ENCODE measurements at regions not wholly inside any gene's neighbourhood (a gene's known extent, or its start where the extent isn't known, plus 50 kb on each side); places are given as distances from the start of the nearest gene placed in this dataset.

DNA sequence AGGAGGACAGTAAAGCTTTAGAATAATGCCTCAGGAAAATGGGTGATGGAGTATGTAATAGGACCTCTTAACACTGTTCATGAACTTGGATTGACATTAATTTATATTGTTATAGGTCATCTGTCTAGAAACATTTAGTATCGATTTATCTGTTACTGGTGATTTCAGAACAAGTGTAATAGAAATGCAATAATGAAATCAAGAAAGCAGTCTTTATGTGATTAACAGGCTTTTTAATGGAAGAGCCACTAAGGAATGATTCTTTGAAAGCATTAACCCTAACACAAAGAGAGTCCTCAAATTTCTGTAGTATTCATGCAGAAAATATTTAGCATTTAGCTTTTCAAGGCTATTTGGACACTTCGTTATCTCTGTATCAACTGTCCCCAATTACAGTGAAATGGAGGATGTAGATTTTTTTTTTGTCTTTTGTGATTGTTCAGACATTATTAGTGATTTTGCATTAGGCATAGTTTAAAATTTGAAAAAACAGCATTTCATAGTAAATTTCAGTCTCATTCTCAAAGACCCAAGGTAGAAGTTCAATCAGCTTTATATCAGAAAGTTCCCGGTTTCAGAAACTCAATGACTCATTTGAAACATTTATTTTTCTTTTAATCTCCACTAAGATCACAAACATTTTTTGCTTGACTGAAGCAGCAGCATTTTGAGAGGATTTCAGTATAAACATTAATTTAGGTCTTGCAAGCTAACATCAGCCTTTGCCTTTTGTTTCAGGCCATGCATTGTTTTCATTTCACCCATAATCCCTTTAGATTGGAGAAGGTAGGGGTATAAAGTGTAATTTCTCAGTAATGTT, 56.3 kb downstream of the AGTR2 start:
- Histone ChIP-seq H3K36me3 (ENCODE audit: control insufficient read depth, insufficient read depth, low read length) (no peaks in the 10 kb centered on the region), H3K27me3 (replicated peaks; ENCODE audit: control insufficient read depth, insufficient read depth, low read length) (no peaks in the 10 kb centered on the region), H3K4me1 (peaks cover 11% of the 10 kb centered on the region; the same call in 1 of the 2 replicates), H3K9me3 (no peaks in the 10 kb centered on the region), H3K4me3 (ENCODE audit: low read depth, low read length) (no peak overlapping the region)
- POLR2A ChIA-PET = no interaction called here
- no peak overlapping the region for H3K4me3 Mint-ChIP-seq (ENCODE audit: unreplicated experiment)
- BruUV-seq (replicated peaks) = no TSS peak
- H3K4me1 Mint-ChIP-seq (ENCODE audit: low read depth, unreplicated experiment) = peaks cover 7% of the 10 kb centered on the region
- H3K27ac Mint-ChIP-seq (ENCODE audit: unreplicated experiment) = no peak overlapping the region
- DNase-seq = no peak
- TF ChIP-seq, protein P1, sequence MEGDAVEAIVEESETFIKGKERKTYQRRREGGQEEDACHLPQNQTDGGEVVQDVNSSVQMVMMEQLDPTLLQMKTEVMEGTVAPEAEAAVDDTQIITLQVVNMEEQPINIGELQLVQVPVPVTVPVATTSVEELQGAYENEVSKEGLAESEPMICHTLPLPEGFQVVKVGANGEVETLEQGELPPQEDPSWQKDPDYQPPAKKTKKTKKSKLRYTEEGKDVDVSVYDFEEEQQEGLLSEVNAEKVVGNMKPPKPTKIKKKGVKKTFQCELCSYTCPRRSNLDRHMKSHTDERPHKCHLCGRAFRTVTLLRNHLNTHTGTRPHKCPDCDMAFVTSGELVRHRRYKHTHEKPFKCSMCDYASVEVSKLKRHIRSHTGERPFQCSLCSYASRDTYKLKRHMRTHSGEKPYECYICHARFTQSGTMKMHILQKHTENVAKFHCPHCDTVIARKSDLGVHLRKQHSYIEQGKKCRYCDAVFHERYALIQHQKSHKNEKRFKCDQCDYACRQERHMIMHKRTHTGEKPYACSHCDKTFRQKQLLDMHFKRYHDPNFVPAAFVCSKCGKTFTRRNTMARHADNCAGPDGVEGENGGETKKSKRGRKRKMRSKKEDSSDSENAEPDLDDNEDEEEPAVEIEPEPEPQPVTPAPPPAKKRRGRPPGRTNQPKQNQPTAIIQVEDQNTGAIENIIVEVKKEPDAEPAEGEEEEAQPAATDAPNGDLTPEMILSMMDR (IDR thresholded peaks at IDR 0.05; ENCODE audit: insufficient read depth in 1 of 2, low read depth in 1 of 2, low read length in 1 of 2, severe bottlenecking in 1 of 2, unreplicated experiment in 1 of 2) = no peak
- peaks cover 9% of the 10 kb centered on the region for H3K9me3 Mint-ChIP-seq (ENCODE audit: unreplicated experiment)
- no peaks in the 10 kb centered on the region for H3K36me3 Mint-ChIP-seq (ENCODE audit: insufficient read depth, unreplicated experiment)
- CTCF ChIA-PET = no interaction called here
- intact Hi-C loops (cut with micrococcal nuclease; ENCODE audit: unreplicated experiment) = no loop called here
- H3K27me3 Mint-ChIP-seq (ENCODE audit: insufficient read depth, unreplicated experiment) = no peaks in the 10 kb centered on the region

DNA sequence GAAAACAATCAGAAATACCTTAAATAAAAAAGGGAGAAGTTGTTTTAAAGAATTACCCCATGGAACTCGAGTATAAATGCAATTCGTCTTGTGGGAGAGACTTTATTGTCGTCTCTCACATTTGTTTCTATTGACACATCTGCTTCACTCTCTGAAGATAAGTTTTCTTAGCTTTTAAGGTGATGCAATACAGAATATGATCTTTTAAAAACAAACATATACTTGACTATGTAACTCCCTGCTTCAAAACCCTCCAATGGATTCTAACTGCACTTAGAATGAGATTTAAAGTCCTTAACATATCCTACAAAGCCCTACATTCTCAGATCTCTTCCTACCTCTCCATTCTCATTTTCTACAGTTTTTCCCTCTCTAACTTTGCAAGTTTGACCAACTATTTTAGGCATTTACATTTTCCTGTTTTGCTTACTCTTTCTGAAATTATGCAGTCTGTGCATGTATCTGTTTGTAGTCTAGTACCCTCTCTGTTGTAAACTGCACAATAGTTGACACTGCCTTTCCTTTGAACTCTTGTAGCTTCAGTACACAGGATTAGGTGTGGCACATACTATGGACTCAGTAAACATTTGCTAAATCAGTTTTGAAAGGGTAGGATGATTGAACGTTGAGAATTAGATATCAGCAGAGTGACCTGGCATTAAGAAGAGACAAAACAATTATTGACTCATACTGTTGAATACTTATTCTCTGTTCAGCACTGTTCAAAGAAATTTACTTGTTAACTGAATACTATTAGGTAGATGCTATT, 59.8 kb downstream of the AGTR2 start:
- Mint-ChIP-seq H3K4me1 (ENCODE audit: low read depth, unreplicated experiment) (peaks cover 7% of the 10 kb centered on the region), H3K27ac (ENCODE audit: unreplicated experiment) (peak overlapping the region; percentile 67), H3K36me3 (ENCODE audit: insufficient read depth, unreplicated experiment) (no peaks in the 10 kb centered on the region), H3K27me3 (ENCODE audit: insufficient read depth, unreplicated experiment) (no peaks in the 10 kb centered on the region), H3K4me3 (ENCODE audit: unreplicated experiment) (peak overlapping the region; percentile 47), H3K9me3 (ENCODE audit: unreplicated experiment) (no peaks in the 10 kb centered on the region)
- peak in 1 of 2 experiments; percentile 42 for DNase-seq
- TF ChIP-seq, protein P1 (IDR thresholded peaks at IDR 0.05; ENCODE audit: insufficient read depth in 1 of 2, low read depth in 1 of 2, low read length in 1 of 2, severe bottlenecking in 1 of 2, unreplicated experiment in 1 of 2) = no peak
- no peak overlapping the region for H3K4me3 ChIP-seq (ENCODE audit: low read depth, low read length)
- no peaks in the 10 kb centered on the region for H3K36me3 ChIP-seq (ENCODE audit: control insufficient read depth, insufficient read depth, low read length)
- BruUV-seq (replicated peaks) = no TSS peak
- H3K27me3 ChIP-seq (replicated peaks; ENCODE audit: control insufficient read depth, insufficient read depth, low read length) = no peaks in the 10 kb centered on the region
- intact Hi-C loops (cut with micrococcal nuclease; ENCODE audit: unreplicated experiment) = loop anchor here (1.0 kb wide), 1 partner anchor 51 kb away; no protein-coding TSS in a partner anchor
- peaks cover 11% of the 10 kb centered on the region; the same call in 1 of the 2 replicates for H3K4me1 ChIP-seq
- CTCF ChIA-PET = no interaction called here
- POLR2A ChIA-PET = no interaction called here
- H3K9me3 ChIP-seq = no peaks in the 10 kb centered on the region

DNA sequence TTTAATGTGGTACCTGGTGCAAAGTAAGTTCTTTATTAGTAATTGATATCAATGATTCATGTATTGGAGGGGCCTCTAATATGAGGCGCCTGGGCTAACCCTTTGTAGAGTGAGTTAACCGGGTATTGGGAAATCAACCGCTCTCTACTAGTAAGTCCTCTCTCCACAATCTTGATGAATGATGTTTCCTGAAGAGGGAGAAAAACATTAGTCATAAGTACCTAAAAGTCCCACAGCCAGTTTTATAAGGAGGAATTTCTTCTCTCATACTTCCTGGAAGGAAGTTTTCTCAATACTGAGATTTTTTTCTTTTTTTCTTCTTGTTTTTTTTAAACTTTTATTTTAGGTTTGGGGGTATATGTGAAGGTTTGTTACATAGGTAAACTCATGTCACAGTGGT, 62.3 kb downstream of the AGTR2 start:
- peaks cover 11% of the 10 kb centered on the region; the same call in 1 of the 2 replicates for H3K4me1 ChIP-seq
- no peaks in the 10 kb centered on the region for H3K27me3 Mint-ChIP-seq (ENCODE audit: insufficient read depth, unreplicated experiment)
- H3K4me1 Mint-ChIP-seq (ENCODE audit: low read depth, unreplicated experiment) = peaks cover 7% of the 10 kb centered on the region
- no peak overlapping the region for H3K27ac Mint-ChIP-seq (ENCODE audit: unreplicated experiment)
- DNase-seq = no peak
- no peaks in the 10 kb centered on the region for H3K36me3 Mint-ChIP-seq (ENCODE audit: insufficient read depth, unreplicated experiment)
- no peaks in the 10 kb centered on the region for H3K9me3 Mint-ChIP-seq (ENCODE audit: unreplicated experiment)
- no peak overlapping the region for H3K4me3 Mint-ChIP-seq (ENCODE audit: unreplicated experiment)
- H3K4me3 ChIP-seq (ENCODE audit: low read depth, low read length) = no peak overlapping the region
- intact Hi-C loops (cut with micrococcal nuclease; ENCODE audit: unreplicated experiment) = no loop called here
- H3K27me3 ChIP-seq (replicated peaks; ENCODE audit: control insufficient read depth, insufficient read depth, low read length) = no peaks in the 10 kb centered on the region
- ChIA-PET CTCF (interaction anchor here (0.6 kb wide), 1 partner anchor 45 kb away, joined by 3 read pairs; no protein-coding TSS in a partner anchor), POLR2A (no interaction called here)
- TF ChIP-seq, protein P1 (IDR thresholded peaks at IDR 0.05; ENCODE audit: insufficient read depth in 1 of 2, low read depth in 1 of 2, low read length in 1 of 2, severe bottlenecking in 1 of 2, unreplicated experiment in 1 of 2) = no peak
- no peaks in the 10 kb centered on the region for H3K9me3 ChIP-seq
- H3K36me3 ChIP-seq (ENCODE audit: control insufficient read depth, insufficient read depth, low read length) = no peaks in the 10 kb centered on the region
- no TSS peak for BruUV-seq (replicated peaks)
